ENCODE measurements at regions not wholly inside any gene's neighbourhood (a gene's known extent, or its start where the extent isn't known, plus 50 kb on each side); places are given as distances from the start of the nearest gene placed in this dataset.

- WGBS, 2 donors (ENCODE audit: low coverage in 1 of 2) = 97 to 100% methylated on average over 3 to 4 of the region's 6 CpGs
- H3K9me3 ChIP-seq = no peaks in the 10 kb centered on the region
- ATAC-seq = no peak
Measured at GRCh38 chr7:25520516-25520915, 292.2 kb upstream of the NPVF start.

GRCh38 chr7:25521236-25521635 lies 292.9 kb upstream of the NPVF start:
- Histone ChIP-seq H3K4me3 (no peak overlapping the region), H3K36me3 (no peaks in the 10 kb centered on the region), H3K4me1 (no peaks in the 10 kb centered on the region), H3K27me3 (no peaks in the 10 kb centered on the region), H3K27ac (no peak overlapping the region), H3K9me3 (no peaks in the 10 kb centered on the region)
- TF ChIP-seq POLR2AphosphoS5 (IDR thresholded peaks at IDR 0.05) = no peak
- TF ChIP-seq, protein P1, sequence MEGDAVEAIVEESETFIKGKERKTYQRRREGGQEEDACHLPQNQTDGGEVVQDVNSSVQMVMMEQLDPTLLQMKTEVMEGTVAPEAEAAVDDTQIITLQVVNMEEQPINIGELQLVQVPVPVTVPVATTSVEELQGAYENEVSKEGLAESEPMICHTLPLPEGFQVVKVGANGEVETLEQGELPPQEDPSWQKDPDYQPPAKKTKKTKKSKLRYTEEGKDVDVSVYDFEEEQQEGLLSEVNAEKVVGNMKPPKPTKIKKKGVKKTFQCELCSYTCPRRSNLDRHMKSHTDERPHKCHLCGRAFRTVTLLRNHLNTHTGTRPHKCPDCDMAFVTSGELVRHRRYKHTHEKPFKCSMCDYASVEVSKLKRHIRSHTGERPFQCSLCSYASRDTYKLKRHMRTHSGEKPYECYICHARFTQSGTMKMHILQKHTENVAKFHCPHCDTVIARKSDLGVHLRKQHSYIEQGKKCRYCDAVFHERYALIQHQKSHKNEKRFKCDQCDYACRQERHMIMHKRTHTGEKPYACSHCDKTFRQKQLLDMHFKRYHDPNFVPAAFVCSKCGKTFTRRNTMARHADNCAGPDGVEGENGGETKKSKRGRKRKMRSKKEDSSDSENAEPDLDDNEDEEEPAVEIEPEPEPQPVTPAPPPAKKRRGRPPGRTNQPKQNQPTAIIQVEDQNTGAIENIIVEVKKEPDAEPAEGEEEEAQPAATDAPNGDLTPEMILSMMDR (IDR thresholded peaks at IDR 0.05) = no peak
- TF ChIP-seq EP300 (IDR thresholded peaks at IDR 0.05) = no peak
- TF ChIP-seq POLR2A (IDR thresholded peaks at IDR 0.05) = no peak
- no peak for ATAC-seq
- 93% methylated on average over 3 of the region's 6 CpGs; no CpG with 5 or more reads in 1 of the 2 donors for WGBS, 2 donors (ENCODE audit: low coverage in 1 of 2)

More at GRCh38 chr7:25520516-25520915, 292.2 kb upstream of the NPVF start:
- Histone ChIP-seq H3K27ac (no peak overlapping the region), H3K27me3 (no peaks in the 10 kb centered on the region), H3K36me3 (no peaks in the 10 kb centered on the region), H3K4me1 (no peaks in the 10 kb centered on the region), H3K4me3 (no peak overlapping the region)
- TF ChIP-seq POLR2AphosphoS5 (IDR thresholded peaks at IDR 0.05) (no peak), POLR2A (IDR thresholded peaks at IDR 0.05) (no peak), EP300 (IDR thresholded peaks at IDR 0.05) (no peak)
- TF ChIP-seq, protein P1 (IDR thresholded peaks at IDR 0.05) = no peak

- no peak overlapping the region for H3K4me3 ChIP-seq
- no peaks in the 10 kb centered on the region for H3K27me3 ChIP-seq
Measured at GRCh38 chr7:25522727-25523126, 294.4 kb upstream of the NPVF start.

DNA sequence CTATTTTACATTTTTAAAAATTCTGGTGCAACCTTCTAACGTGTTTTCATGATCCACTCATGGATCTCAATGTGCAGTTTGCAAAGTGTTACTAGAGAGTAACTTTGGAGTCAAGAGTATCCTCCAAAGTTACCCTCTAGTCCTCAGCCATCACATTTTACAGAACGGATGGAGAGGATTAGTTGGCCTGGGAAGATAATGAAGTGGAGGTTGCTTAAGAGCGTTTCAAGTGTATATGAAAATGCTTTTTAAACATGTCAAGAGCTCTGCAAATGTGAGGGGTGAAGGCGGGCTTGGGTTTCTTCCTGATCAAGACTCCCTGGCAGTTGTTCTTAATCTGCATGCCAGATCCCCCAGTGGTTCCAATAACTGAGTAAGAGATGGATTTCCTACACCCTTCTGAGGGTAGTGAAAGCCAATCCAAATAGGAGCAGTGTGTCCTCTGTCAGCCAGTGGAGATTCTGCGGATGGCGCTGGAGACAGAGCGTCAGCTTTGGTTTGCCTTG lies 299.4 kb upstream of the NPVF start:
- Histone ChIP-seq H3K36me3 (no peaks in the 10 kb centered on the region), H3K9me3 (no peaks in the 10 kb centered on the region), H3K4me1 (no peaks in the 10 kb centered on the region), H3K4me3 (no peak overlapping the region), H3K27ac (no peak overlapping the region), H3K27me3 (no peaks in the 10 kb centered on the region)
- no peak for TF ChIP-seq POLR2AphosphoS5 (IDR thresholded peaks at IDR 0.05)
- TF ChIP-seq, protein P1 (IDR thresholded peaks at IDR 0.05) = no peak
- no peak for TF ChIP-seq POLR2A (IDR thresholded peaks at IDR 0.05)
- TF ChIP-seq EP300 (IDR thresholded peaks at IDR 0.05) = no peak
- 71 to 75% methylated on average over 4 of the region's 7 CpGs for WGBS, 2 donors (ENCODE audit: low coverage in 1 of 2)
- no peak for ATAC-seq

More at GRCh38 chr7:25522727-25523126, 294.4 kb upstream of the NPVF start:
- no peak for TF ChIP-seq POLR2AphosphoS5 (IDR thresholded peaks at IDR 0.05)
- TF ChIP-seq, protein P1 (IDR thresholded peaks at IDR 0.05) = no peak
- Histone ChIP-seq H3K9me3 (no peaks in the 10 kb centered on the region), H3K36me3 (no peaks in the 10 kb centered on the region), H3K27ac (no peak overlapping the region), H3K4me1 (no peaks in the 10 kb centered on the region)
- no peak for ATAC-seq

DNA sequence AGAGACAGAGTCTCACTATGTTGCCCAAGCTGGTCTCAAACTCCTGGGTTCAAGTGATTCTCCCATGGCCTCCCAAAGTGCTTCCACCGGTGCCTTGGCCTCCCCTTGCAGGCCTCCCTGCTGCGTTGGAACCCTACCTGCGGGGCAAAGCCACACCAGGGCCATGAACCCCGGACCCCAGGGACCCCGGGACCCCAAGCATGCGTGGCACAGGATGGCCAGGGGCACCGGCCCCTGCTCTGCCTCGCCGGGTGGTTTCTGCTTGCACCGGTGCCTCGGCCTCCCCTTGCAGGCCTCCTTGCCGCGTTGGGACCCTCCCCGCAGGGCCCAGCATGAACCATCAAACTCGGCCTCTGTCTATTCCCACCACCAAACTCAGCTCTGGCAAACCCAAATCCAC lies 301.0 kb upstream of the NPVF start:
- WGBS, 2 donors (ENCODE audit: low coverage in 1 of 2) = 70 to 100% methylated on average over 2 of the region's 15 CpGs
- H3K36me3 ChIP-seq = no peaks in the 10 kb centered on the region
- no peaks in the 10 kb centered on the region for H3K4me1 ChIP-seq
- no peak overlapping the region for H3K4me3 ChIP-seq
- TF ChIP-seq EP300 (IDR thresholded peaks at IDR 0.05) (no peak), POLR2AphosphoS5 (IDR thresholded peaks at IDR 0.05) (no peak), POLR2A (IDR thresholded peaks at IDR 0.05) (no peak)
- TF ChIP-seq, protein P1 (IDR thresholded peaks at IDR 0.05) = no peak
- ATAC-seq = no peak
- H3K27ac ChIP-seq = no peak overlapping the region
- H3K9me3 ChIP-seq = no peaks in the 10 kb centered on the region
- H3K27me3 ChIP-seq = no peaks in the 10 kb centered on the region

All from gastroesophageal sphincter (tissue), 4 donors.